HCT116 (cell line): ENCODE measurements at regions not wholly inside any gene's neighbourhood (a gene's known extent, or its start where the extent isn't known, plus 50 kb on each side); places are given as distances from the start of the nearest gene placed in this dataset.

Source experiments
- EZH2 ChIP-seq: fragments of 200-600 bp; sonication (generic); IDR thresholded peaks from 2 replicates; pipeline ENCODE4 v1.6.1; 2017; ENCODE audit warnings: antibody characterized with exemption, mixed run types
- POLR2A ChIP-seq: IDR thresholded peaks from 2 replicates; pipeline ENCODE4 v1.7.0; 2011; ENCODE audit warnings: borderline replicate concordance; ENCODE audit not compliant: insufficient read depth, insufficient read length; ENCODE audit errors: extremely low read depth
- POLR2AphosphoS5 ChIP-seq: IDR thresholded peaks from 2 replicates; pipeline ENCODE4 v1.6.1; 2011; ENCODE audit warnings: mild to moderate bottlenecking, low read depth, low read length, moderate library complexity
- RAD21 ChIP-seq: IDR thresholded peaks from 2 replicates; pipeline ENCODE4 v1.6.1; 2012; ENCODE audit warnings: low read depth, mild to moderate bottlenecking
- SIN3A ChIP-seq: IDR thresholded peaks from 2 replicates; pipeline ENCODE4 v1.6.1; 2012; ENCODE audit warnings: low read depth
- SP1 ChIP-seq: IDR thresholded peaks from 2 replicates; pipeline ENCODE4 v1.6.1; 2012; ENCODE audit warnings: low read depth
- TCF7L2 ChIP-seq: IDR thresholded peaks from 2 replicates; pipeline ENCODE4 v1.7.0; 2011; ENCODE audit warnings: borderline replicate concordance, inconsistent platforms; ENCODE audit not compliant: insufficient read depth, insufficient read length; ENCODE audit errors: extremely low read depth
- YY1 ChIP-seq: IDR thresholded peaks from 2 replicates; pipeline ENCODE4 v1.6.1; 2011; ENCODE audit warnings: low read length, low read depth, moderate library complexity, mild to moderate bottlenecking; ENCODE audit not compliant: insufficient replicate concordance; ENCODE audit errors: extremely low read depth
- TF ChIP-seq, protein P1 (sequence below), 3 experiments: fragments of 200-600 bp in 1 of 3; sonication (generic) in 1 of 3; IDR thresholded peaks in 2 of 3; conservative IDR thresholded peaks in 1 of 3; 2 replicates each; pipeline ENCODE4 v1.5.1; 2012 to 2017; ENCODE audit warnings: low read depth in 2 of 3, low read length in 2 of 3, antibody characterized with exemption in 1 of 3, borderline replicate concordance in 1 of 3, control low read depth in 1 of 3, mild to moderate bottlenecking in 1 of 3, mixed read lengths in 1 of 3, mixed run types in 1 of 3, moderate library complexity in 1 of 3; ENCODE audit not compliant: insufficient read depth in 1 of 3
- TF ChIP-seq, protein P2 (sequence below): IDR thresholded peaks from 2 replicates; pipeline ENCODE4 v1.6.1; 2012; ENCODE audit warnings: low read depth
- TF ChIP-seq, protein P3 (sequence below): IDR thresholded peaks from 2 replicates; pipeline ENCODE4 v1.6.1; 2012
- TF ChIP-seq, protein P4 (sequence below): IDR thresholded peaks from 2 replicates; pipeline ENCODE4 v1.6.1; 2012

DNA sequence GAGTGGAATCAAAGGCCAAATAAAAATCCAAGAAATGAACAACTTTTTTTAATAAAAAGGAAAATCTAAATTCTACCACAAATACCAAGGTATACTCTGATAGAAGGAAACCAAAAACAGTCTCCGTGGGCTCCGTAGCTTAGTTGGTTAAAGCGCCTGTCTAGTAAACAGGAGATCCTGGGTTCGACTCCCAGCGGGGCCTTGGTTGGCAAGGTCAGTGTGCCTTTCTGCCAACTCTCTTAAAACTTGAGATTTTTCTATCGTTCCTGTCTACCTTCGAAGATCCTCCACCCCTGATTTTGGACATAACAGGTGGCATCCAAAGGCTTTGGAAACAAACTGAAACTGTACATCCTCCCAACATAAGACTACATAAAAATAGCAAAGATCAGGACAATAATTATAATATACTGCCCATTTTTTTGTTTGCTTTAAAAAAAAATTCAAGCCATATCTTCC lies 197.9 kb downstream of the TRIM27 start:
- TF ChIP-seq, protein P1, sequence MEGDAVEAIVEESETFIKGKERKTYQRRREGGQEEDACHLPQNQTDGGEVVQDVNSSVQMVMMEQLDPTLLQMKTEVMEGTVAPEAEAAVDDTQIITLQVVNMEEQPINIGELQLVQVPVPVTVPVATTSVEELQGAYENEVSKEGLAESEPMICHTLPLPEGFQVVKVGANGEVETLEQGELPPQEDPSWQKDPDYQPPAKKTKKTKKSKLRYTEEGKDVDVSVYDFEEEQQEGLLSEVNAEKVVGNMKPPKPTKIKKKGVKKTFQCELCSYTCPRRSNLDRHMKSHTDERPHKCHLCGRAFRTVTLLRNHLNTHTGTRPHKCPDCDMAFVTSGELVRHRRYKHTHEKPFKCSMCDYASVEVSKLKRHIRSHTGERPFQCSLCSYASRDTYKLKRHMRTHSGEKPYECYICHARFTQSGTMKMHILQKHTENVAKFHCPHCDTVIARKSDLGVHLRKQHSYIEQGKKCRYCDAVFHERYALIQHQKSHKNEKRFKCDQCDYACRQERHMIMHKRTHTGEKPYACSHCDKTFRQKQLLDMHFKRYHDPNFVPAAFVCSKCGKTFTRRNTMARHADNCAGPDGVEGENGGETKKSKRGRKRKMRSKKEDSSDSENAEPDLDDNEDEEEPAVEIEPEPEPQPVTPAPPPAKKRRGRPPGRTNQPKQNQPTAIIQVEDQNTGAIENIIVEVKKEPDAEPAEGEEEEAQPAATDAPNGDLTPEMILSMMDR (IDR thresholded peaks at IDR 0.05 in 2 of 3, conservative IDR thresholded peaks at IDR 0.05 in 1 of 3; ENCODE audit: borderline replicate concordance in 1 of 3, insufficient read depth in 1 of 3, low read depth in 2 of 3, low read length in 2 of 3): no peak
- TF ChIP-seq EZH2: no peak
- TF ChIP-seq RAD21: no peak
- no peak for TF ChIP-seq POLR2A
- no peak for TF ChIP-seq POLR2AphosphoS5
- no peak for TF ChIP-seq YY1
- TF ChIP-seq SIN3A: no peak
- TF ChIP-seq, protein P2, sequence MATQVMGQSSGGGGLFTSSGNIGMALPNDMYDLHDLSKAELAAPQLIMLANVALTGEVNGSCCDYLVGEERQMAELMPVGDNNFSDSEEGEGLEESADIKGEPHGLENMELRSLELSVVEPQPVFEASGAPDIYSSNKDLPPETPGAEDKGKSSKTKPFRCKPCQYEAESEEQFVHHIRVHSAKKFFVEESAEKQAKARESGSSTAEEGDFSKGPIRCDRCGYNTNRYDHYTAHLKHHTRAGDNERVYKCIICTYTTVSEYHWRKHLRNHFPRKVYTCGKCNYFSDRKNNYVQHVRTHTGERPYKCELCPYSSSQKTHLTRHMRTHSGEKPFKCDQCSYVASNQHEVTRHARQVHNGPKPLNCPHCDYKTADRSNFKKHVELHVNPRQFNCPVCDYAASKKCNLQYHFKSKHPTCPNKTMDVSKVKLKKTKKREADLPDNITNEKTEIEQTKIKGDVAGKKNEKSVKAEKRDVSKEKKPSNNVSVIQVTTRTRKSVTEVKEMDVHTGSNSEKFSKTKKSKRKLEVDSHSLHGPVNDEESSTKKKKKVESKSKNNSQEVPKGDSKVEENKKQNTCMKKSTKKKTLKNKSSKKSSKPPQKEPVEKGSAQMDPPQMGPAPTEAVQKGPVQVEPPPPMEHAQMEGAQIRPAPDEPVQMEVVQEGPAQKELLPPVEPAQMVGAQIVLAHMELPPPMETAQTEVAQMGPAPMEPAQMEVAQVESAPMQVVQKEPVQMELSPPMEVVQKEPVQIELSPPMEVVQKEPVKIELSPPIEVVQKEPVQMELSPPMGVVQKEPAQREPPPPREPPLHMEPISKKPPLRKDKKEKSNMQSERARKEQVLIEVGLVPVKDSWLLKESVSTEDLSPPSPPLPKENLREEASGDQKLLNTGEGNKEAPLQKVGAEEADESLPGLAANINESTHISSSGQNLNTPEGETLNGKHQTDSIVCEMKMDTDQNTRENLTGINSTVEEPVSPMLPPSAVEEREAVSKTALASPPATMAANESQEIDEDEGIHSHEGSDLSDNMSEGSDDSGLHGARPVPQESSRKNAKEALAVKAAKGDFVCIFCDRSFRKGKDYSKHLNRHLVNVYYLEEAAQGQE: no peak
- TF ChIP-seq, protein P3, sequence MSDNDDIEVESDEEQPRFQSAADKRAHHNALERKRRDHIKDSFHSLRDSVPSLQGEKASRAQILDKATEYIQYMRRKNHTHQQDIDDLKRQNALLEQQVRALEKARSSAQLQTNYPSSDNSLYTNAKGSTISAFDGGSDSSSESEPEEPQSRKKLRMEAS: peak; percentile 38
- 0 out of 2 replicates have a peak, but pooled peaks have one; percentile 21 for TF ChIP-seq SP1
- TF ChIP-seq, protein P4, sequence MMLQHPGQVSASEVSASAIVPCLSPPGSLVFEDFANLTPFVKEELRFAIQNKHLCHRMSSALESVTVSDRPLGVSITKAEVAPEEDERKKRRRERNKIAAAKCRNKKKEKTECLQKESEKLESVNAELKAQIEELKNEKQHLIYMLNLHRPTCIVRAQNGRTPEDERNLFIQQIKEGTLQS: peak; percentile 91
- TF ChIP-seq TCF7L2: no peak
